AG09309 (cell line): ENCODE measurements at regions not wholly inside any gene's neighbourhood (a gene's known extent, or its start where the extent isn't known, plus 50 kb on each side); places are given as distances from the start of the nearest gene placed in this dataset.

Experiments
- DNase-seq: peaks from one replicate; pipeline ENCODE4 v3.0.0-alpha.2; 2010; ENCODE audit warnings: low read depth
- H3K4me3 ChIP-seq: 2 replicates; pipeline ENCODE4 v1.5.1; 2011; ENCODE audit warnings: mild to moderate bottlenecking, low read depth, low read length, moderate library complexity; ENCODE audit not compliant: control insufficient read depth
- CTCF ChIP-seq: IDR thresholded peaks from 2 replicates; pipeline ENCODE4 v1.5.1; 2011; ENCODE audit warnings: mild to moderate bottlenecking, low read depth, low read length, inconsistent platforms; ENCODE audit not compliant: insufficient read depth, control insufficient read depth; ENCODE audit errors: missing control alignments

DNA sequence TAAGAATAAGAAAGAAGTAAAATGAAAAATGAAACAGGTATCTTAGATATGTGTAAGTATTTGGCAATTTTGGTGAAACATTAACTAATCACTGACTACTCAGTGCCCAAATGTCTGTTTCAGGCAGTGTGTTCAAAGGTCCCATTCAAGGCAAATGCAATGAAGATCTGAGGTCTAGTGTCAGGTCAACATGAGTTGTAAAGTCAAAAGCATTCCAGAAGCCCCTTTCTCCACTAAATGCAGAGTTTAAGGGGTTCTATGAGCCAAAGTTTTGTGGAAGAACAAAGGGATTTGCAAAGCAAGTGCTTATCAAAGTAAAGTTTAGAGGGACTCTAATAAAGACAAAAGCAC is 71.0 kb upstream of the GPBP1 start:
- no peak for TF ChIP-seq CTCF
- no peak for DNase-seq

DNA sequence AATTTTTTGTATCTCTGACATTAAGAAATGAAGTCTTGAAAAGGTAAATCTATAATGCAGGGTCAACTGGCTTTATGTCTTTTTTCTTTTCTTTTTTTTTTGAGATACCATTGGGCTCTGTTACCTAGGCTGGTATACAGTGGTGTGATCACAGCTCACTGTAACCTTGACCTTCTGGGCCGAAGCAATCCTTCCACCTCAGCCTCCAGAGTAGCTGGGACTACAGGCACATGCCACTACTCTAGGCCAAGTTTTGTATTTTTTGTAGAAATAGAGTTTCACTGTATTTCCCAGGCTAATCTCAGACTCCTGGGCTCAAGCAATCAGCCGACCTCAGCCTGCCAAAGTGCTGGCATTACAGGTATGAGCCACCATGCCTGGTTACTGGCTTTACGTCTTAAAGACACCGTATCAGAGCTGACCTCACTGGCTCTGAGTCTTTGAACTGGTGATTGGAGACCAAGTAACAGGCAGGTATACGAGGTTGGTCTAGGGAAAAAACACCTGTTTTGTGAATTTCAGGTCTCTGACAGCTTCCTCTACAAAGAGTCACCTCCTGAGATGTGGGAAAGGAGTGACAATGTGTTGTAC is 70.4 kb upstream of the GPBP1 start:
- no peak for TF ChIP-seq CTCF
- no peak for DNase-seq

More for the DNA sequence above, 71.0 kb upstream of the GPBP1 start:
- H3K4me3 ChIP-seq, result no peak overlapping the region

DNA sequence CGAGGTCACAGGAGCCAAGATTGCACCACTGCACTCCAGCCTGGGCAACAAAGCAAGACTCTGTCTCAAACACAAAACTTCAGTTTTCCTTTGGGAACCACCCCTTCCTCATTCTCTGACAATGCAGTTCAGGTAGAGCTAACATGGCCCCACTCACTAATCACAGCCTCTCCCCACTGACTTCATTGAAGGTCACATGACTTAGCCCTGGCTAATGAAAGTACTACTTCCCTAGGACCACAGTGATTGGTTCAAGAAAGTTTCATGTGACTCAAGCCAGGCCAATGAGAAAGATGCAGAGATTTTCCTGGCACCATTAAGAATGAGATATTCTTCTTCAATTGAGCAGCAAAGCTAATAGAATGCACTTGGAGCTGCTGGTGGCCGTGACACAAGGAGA is 67.2 kb upstream of the GPBP1 start:
- no peak for TF ChIP-seq CTCF
- DNase-seq, result no peak
- H3K4me3 ChIP-seq, result no peak overlapping the region

More for the DNA sequence above, 70.4 kb upstream of the GPBP1 start:
- no peak overlapping the region for H3K4me3 ChIP-seq

- no peak overlapping the region for H3K4me3 ChIP-seq
- no peak for DNase-seq
- no peak for TF ChIP-seq CTCF
These were observed 61.9 kb upstream of the GPBP1 start for GRCh38 chr5:57111993-57112392.

DNA sequence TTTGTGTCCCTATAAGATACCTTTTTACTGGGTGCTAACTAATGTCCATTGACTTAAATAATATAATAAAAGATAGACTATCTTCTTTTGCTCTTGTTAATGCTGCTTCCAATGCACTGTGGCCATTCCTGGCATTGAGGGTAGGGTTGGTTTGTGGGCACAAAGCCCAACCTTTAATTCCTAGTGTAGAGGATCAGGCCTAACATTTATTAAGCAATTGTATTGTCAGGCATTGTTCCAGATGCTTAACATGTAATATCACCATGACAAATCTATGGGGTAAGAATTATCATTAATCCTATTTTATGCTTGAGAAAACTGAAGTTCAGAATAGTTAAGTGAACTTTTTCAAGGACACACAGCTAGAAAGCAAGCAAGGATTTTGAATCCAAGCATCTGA is 60.4 kb upstream of the GPBP1 start:
- no peak overlapping the region for H3K4me3 ChIP-seq
- no peak for TF ChIP-seq CTCF
- DNase-seq, result no peak

- no peak overlapping the region for H3K4me3 ChIP-seq
- TF ChIP-seq CTCF, result no peak
- no peak for DNase-seq
These were observed 56.3 kb upstream of the GPBP1 start for GRCh38 chr5:57117596-57117995.

- H3K4me3 ChIP-seq, result no peak overlapping the region
- DNase-seq, result no peak
- TF ChIP-seq CTCF, result no peak
These were observed 54.8 kb upstream of the GPBP1 start for GRCh38 chr5:57119031-57119430.
